Erythroblast (primary cell): ENCODE measurements at regions not wholly inside any gene's neighbourhood (a gene's known extent, or its start where the extent isn't known, plus 50 kb on each side); places are given as distances from the start of the nearest gene placed in this dataset.

ENCODE experiments used
- GATA1 ChIP-seq: IDR thresholded peaks from 2 replicates; pipeline ENCODE4 v1.6.1; 2011; ENCODE audit warnings: low read depth, mild to moderate bottlenecking, control low read depth, low read length, moderate library complexity
- POLR2A ChIP-seq: IDR thresholded peaks from 2 replicates; pipeline ENCODE4 v1.6.1; 2011; ENCODE audit warnings: mild to moderate bottlenecking, low read length

DNA sequence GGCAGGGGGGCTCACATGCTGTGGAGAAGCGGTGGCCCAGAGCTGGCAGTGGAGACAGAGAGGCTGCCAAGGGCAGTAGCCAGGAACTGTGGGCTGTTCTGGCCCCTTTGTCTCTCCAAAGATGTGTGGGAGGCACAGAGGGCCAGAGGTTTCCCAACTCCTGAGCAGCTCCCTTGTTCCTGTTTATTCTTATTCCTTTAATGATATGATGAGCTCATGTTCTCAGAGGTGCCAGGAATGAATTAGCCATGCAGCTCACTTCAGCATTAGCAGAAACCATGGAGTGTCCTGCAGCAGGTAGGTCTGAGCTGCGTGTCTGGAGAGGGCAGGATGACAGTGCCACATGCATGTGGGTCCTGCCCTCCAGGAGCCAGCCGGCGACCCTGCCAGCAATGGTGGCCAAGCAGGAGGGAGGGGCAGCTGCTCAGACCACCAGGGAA, 77.9 kb upstream of the FZD7 start:
- TF ChIP-seq POLR2A, result no peak
- TF ChIP-seq GATA1, result no peak
